Stimulated activated CD8-positive, alpha-beta memory T cell treated with anti-CD3 and anti-CD28 coated beads, Interleukin-2, amount 100 ng/mL, for 48 hours (primary cell): ENCODE measurements at regions not wholly inside any gene's neighbourhood (a gene's known extent, or its start where the extent isn't known, plus 50 kb on each side); places are given as distances from the start of the nearest gene placed in this dataset.

Experiments used
- DNase-seq, 2 donors: peaks; one replicate each; pipeline ENCODE4 v3.0.0-alpha.2; 2020; ENCODE audit warnings: low read depth in 2 of 2

DNA sequence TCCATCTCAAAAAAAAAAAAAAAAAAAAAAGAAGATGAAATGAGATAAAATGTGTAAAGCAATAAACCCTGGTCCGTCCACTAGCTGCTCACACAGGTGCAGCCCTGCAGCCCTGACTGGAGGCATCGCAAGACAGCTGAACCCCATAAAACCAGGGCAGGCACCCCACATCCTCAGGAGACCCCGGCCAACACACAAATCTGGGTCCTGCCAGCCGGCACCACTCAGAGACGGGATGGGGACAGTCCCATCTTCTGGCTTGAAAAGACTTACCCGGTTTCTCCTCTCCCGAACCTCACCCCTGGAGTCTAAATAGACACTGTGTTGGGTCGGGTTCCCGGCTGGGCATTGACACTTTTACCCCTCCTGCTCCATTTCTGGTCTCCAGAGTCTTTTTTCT lies 52.7 kb upstream of the TNRC6C start:
- no peak for DNase-seq

- DNase-seq = no peak
Observed at GRCh38 chr17:77906377-77906871, 52.1 kb upstream of the TNRC6C start.

DNA sequence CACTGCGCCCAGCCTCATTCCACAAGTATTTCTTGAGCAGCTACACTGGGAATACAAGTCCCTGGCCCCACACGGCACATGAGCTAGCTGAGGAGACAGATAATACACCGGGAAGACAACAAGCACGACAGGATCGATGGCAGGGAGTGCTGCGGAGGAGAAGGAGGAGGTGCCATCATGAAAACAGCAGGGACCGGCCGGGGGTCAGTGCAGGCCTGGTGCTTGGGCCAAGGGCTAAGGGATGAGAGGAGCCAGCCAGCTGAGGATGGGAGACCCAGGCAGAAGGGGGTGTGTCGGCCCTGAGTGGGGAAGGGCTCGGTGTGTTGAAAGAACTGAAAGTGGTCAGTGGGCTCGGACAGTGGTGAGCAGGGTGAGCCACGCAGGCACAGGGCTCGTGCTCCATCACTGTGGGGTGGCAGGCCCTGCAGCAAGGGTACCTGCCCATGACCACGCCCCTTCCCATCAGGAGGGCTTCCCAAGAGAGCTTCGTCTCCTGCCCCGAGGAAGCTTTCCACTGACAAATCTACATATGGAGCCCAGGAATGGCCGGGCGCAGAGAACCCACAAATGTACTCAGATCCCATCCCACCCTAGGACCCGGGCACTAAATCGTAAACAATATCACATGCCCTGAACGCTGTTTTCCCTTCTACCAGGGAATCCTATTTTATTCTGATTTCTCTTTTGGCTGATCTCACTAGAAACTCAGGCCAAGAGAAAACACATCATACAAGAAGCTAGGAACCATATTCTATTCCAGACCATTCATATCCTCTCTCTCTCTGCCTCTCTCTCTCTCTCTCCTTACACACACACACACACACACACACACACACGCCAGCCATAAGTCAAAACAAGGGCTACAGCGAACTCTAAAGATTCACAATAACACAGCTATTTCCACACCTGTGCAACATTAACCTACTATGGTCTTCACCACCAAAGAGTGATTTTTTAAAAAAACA lies 50.7 kb upstream of the TNRC6C start:
- DNase-seq = no peak

GRCh38 chr17:77908501-77908900 lies 50.0 kb upstream of the TNRC6C start:
- no peak for DNase-seq
